Trophoblast cell (in vitro differentiated cells and primary cell): ENCODE measurements at regions not wholly inside any gene's neighbourhood (a gene's known extent, or its start where the extent isn't known, plus 50 kb on each side); places are given as distances from the start of the nearest gene placed in this dataset.

Experiments used
- DNase-seq, 2 donors: peaks; one replicate each; pipeline ENCODE4 v3.0.0-alpha.2; 2016
- H2AFZ ChIP-seq: 2 replicates; pipeline ENCODE4 v1.6.1; 2013; ENCODE audit warnings: low read length, moderate library complexity, mild to moderate bottlenecking; ENCODE audit not compliant: insufficient read depth, poor library complexity
- H2AK5ac ChIP-seq: 2 replicates; pipeline ENCODE4 v1.6.1; 2013; ENCODE audit warnings: mild to moderate bottlenecking, low read length
- H2BK120ac ChIP-seq: 2 replicates; pipeline ENCODE4 v1.6.1; 2013; ENCODE audit warnings: low read length, mild to moderate bottlenecking, moderate library complexity; ENCODE audit not compliant: insufficient read depth, poor library complexity
- H2BK12ac ChIP-seq: 2 replicates; pipeline ENCODE4 v1.6.1; 2013; ENCODE audit warnings: mild to moderate bottlenecking, low read length, moderate library complexity
- H2BK5ac ChIP-seq: 2 replicates; pipeline ENCODE4 v1.6.1; 2013; ENCODE audit warnings: low read length, low read depth, moderate library complexity, mild to moderate bottlenecking; ENCODE audit not compliant: poor library complexity
- H3K14ac ChIP-seq: 2 replicates; pipeline ENCODE4 v1.6.1; 2013; ENCODE audit warnings: mild to moderate bottlenecking, low read length
- H3K18ac ChIP-seq: 2 replicates; pipeline ENCODE4 v1.6.1; 2013; ENCODE audit warnings: mild to moderate bottlenecking, low read length
- H3K23ac ChIP-seq: 2 replicates; pipeline ENCODE4 v1.6.1; 2013; ENCODE audit warnings: low read length
- H3K27ac ChIP-seq: 2 replicates; pipeline ENCODE4 v1.5.1; 2013; ENCODE audit warnings: low read depth, mild to moderate bottlenecking, inconsistent platforms, low read length, moderate library complexity
- H3K27me3 ChIP-seq: 2 replicates; pipeline ENCODE4 v1.6.1; 2013; ENCODE audit warnings: inconsistent platforms, mild to moderate bottlenecking, low read length, moderate library complexity; ENCODE audit not compliant: insufficient read depth
- H3K36me3 ChIP-seq, 2 experiments: 1 replicate in 1 of 2; 2 replicates in 1 of 2; pipeline ENCODE4 v1.6.1; 2013; ENCODE audit warnings: low read length in 2 of 2, mild to moderate bottlenecking in 2 of 2, moderate library complexity in 1 of 2; ENCODE audit not compliant: insufficient read depth in 2 of 2, control insufficient read depth in 1 of 2
- H3K4ac ChIP-seq: 2 replicates; pipeline ENCODE4 v1.6.1; 2013; ENCODE audit warnings: low read depth, mild to moderate bottlenecking, low read length, moderate library complexity
- H3K4me1 ChIP-seq, 2 experiments: 1 replicate in 1 of 2; 2 replicates in 1 of 2; pipeline ENCODE4 v1.6.1; 2013; ENCODE audit warnings: low read length in 2 of 2, mild to moderate bottlenecking in 2 of 2, moderate library complexity in 1 of 2; ENCODE audit not compliant: insufficient read depth in 2 of 2, control insufficient read depth in 1 of 2
- H3K4me2 ChIP-seq: 2 replicates; pipeline ENCODE4 v1.6.1; 2013; ENCODE audit warnings: inconsistent platforms, mild to moderate bottlenecking, low read length, moderate library complexity
- H3K4me3 ChIP-seq: 2 replicates; pipeline ENCODE4 v1.5.1; 2013; ENCODE audit warnings: mild to moderate bottlenecking, low read depth, low read length, inconsistent platforms
- H3K79me1 ChIP-seq: one replicate; pipeline ENCODE4 v1.6.1; 2013; ENCODE audit warnings: low read length
- H3K79me2 ChIP-seq: 2 replicates; pipeline ENCODE4 v1.6.1; 2013; ENCODE audit warnings: low read length, mild to moderate bottlenecking; ENCODE audit not compliant: control insufficient read depth, insufficient read depth, poor library complexity
- H3K9ac ChIP-seq: 2 replicates; pipeline ENCODE4 v1.6.1; 2013; ENCODE audit warnings: mild to moderate bottlenecking, low read length
- H3K9me3 ChIP-seq: 2 replicates; pipeline ENCODE4 v1.6.1; 2013; ENCODE audit warnings: low read depth, mild to moderate bottlenecking, control low read depth, inconsistent platforms, low read length; ENCODE audit not compliant: insufficient read depth
- H4K12ac ChIP-seq: 2 replicates; pipeline ENCODE4 v1.6.1; 2013; ENCODE audit warnings: low read depth, mild to moderate bottlenecking, low read length, moderate library complexity
- H4K8ac ChIP-seq: 2 replicates; pipeline ENCODE4 v1.6.1; 2013; ENCODE audit warnings: low read depth, mild to moderate bottlenecking, low read length, moderate library complexity
- H4K91ac ChIP-seq: one replicate; pipeline ENCODE4 v1.6.1; 2013; ENCODE audit warnings: low read depth, mild to moderate bottlenecking, low read length, moderate library complexity
- WGBS: extraction: QIAGEN DNeasy Blood & Tissue Kit; methylation state at CpG from one replicate; pipeline ENCODE4 v1.1.7; 2013; ENCODE audit warnings: missing lambda C conversion rate; ENCODE audit not compliant: insufficient read length, insufficient coverage; ENCODE audit errors: extremely low coverage; 5-methylcytosine and 5-hydroxymethylcytosine counted together

DNA sequence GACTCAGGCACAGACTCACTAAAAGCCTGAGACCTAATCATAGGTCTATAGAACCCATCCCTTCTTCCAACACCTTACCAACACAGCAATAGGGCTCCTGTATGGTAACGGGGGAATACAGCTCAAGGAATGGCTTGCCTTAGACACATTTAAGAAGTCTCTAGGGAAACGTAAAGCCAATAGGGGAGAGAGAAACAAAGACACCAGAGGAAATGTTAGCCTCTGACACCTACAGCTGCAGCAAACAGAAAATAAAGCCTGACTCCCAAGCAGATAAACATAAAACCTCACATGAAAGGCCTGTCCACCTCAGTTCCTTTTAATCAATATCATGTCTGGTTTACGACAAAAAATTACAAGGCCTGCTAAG lies 51.1 kb upstream of the NCOA1 start:
- no peak overlapping the region for H2BK12ac ChIP-seq
- H3K36me3 ChIP-seq, result no peaks in the 10 kb centered on the region
- no peak overlapping the region for H3K4ac ChIP-seq
- no peaks in the 10 kb centered on the region for H3K79me1 ChIP-seq
- no peak overlapping the region for H3K9ac ChIP-seq
- no peaks in the 10 kb centered on the region for H3K4me1 ChIP-seq
- no peak overlapping the region for H2AFZ ChIP-seq
- H3K9me3 ChIP-seq, result no peaks in the 10 kb centered on the region
- no peak overlapping the region for H4K91ac ChIP-seq
- no peak overlapping the region for H4K12ac ChIP-seq
- H4K8ac ChIP-seq, result no peak overlapping the region
- no peak overlapping the region for H2BK120ac ChIP-seq
- no peak overlapping the region for H2AK5ac ChIP-seq
- no peak overlapping the region for H3K18ac ChIP-seq
- no peaks in the 10 kb centered on the region for H3K27me3 ChIP-seq
- no peak overlapping the region for H3K27ac ChIP-seq
- H3K14ac ChIP-seq, result no peak overlapping the region
- H3K23ac ChIP-seq, result no peak overlapping the region
- H3K79me2 ChIP-seq, result no peaks in the 10 kb centered on the region
- H3K4me2 ChIP-seq, result no peak overlapping the region
- WGBS, result no CpG with 5 or more reads among the region's 3 CpGs
- H2BK5ac ChIP-seq, result no peak overlapping the region
- H3K4me3 ChIP-seq, result no peak overlapping the region
- DNase-seq, result no peak

DNA sequence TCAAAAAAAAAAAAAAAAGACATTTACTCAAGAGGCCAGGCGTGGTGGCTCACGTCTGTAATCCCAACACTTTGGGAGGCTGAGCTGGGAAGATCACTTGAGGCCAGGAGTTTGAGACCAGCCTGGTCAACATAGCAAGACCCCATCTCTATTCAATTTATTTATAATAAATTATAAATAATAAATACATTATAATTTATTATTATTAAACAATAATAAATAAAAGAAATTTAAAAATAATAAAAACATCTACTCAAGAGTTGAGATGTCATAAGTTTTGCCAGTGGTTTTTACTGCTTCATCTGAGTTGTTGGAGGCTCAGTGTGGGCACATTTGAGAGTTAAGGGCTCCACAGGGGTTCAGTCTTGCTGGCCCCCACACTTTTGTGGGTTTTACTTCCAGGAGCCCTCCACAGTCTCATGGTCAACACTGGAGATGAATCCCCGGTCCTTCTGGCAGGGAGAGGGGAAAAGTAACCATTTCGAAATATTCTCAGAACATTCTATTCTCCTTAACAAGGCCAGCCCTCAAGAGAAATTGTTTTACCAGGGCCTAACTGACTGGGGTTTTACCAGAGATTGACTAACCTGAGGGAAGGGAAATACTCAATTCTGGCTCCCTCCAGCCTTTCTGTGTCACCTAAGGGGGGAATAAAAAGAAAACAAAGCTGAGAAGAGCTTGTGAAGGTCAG lies 51.6 kb upstream of the NCOA1 start:
- Histone ChIP-seq H3K23ac (no peak overlapping the region), H2AFZ (no peak overlapping the region), H3K9ac (no peak overlapping the region), H3K36me3 (no peaks in the 10 kb centered on the region), H3K4ac (no peak overlapping the region), H3K4me1 (no peaks in the 10 kb centered on the region), H3K79me1 (no peaks in the 10 kb centered on the region), H3K27me3 (no peaks in the 10 kb centered on the region), H2BK5ac (no peak overlapping the region), H3K9me3 (no peaks in the 10 kb centered on the region), H3K79me2 (no peaks in the 10 kb centered on the region), H3K27ac (no peak overlapping the region), H3K18ac (no peak overlapping the region), H4K8ac (no peak overlapping the region), H2AK5ac (no peak overlapping the region), H2BK12ac (no peak overlapping the region), H4K12ac (no peak overlapping the region), H3K4me2 (no peak overlapping the region), H3K14ac (no peak overlapping the region), H4K91ac (no peak overlapping the region), H3K4me3 (no peak overlapping the region), H2BK120ac (no peak overlapping the region)
- no CpG with 5 or more reads among the region's 4 CpGs for WGBS
- no peak for DNase-seq

DNA sequence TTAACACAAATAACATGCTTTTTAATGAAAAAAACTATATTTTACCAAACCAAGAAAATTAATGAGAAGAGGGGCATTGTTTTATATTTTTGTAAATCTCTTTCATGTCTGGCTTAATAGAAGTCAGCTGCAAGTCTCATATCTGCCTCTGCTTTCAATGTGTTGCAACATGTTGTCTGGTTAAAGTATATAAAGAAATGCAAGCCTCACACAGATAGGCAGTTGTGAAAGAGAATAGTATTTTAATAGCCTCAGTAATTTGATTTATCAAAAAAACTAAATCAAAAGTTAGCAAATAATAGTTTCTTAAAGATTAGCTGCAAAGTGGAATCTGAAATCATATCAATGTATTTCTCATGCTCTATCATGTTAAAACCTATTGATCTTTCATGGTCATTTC lies 52.9 kb upstream of the NCOA1 start:
- DNase-seq, result no peak
- no peak overlapping the region for H2BK12ac ChIP-seq
- H3K4me3 ChIP-seq, result no peak overlapping the region
- H2AFZ ChIP-seq, result no peak overlapping the region
- no peak overlapping the region for H2AK5ac ChIP-seq
- no peaks in the 10 kb centered on the region for H3K79me2 ChIP-seq
- no peaks in the 10 kb centered on the region for H3K4me1 ChIP-seq
- H4K12ac ChIP-seq, result no peak overlapping the region
- no peak overlapping the region for H3K23ac ChIP-seq
- no peak overlapping the region for H2BK5ac ChIP-seq
- no peaks in the 10 kb centered on the region for H3K27me3 ChIP-seq
- H3K14ac ChIP-seq, result no peak overlapping the region
- H4K91ac ChIP-seq, result no peak overlapping the region
- no peak overlapping the region for H3K9ac ChIP-seq
- H3K79me1 ChIP-seq, result no peaks in the 10 kb centered on the region
- H3K9me3 ChIP-seq, result no peaks in the 10 kb centered on the region
- no peak overlapping the region for H3K27ac ChIP-seq
- H3K18ac ChIP-seq, result no peak overlapping the region
- H2BK120ac ChIP-seq, result no peak overlapping the region
- no peak overlapping the region for H3K4me2 ChIP-seq
- H3K36me3 ChIP-seq, result no peaks in the 10 kb centered on the region
- H4K8ac ChIP-seq, result no peak overlapping the region
- no peak overlapping the region for H3K4ac ChIP-seq

DNA sequence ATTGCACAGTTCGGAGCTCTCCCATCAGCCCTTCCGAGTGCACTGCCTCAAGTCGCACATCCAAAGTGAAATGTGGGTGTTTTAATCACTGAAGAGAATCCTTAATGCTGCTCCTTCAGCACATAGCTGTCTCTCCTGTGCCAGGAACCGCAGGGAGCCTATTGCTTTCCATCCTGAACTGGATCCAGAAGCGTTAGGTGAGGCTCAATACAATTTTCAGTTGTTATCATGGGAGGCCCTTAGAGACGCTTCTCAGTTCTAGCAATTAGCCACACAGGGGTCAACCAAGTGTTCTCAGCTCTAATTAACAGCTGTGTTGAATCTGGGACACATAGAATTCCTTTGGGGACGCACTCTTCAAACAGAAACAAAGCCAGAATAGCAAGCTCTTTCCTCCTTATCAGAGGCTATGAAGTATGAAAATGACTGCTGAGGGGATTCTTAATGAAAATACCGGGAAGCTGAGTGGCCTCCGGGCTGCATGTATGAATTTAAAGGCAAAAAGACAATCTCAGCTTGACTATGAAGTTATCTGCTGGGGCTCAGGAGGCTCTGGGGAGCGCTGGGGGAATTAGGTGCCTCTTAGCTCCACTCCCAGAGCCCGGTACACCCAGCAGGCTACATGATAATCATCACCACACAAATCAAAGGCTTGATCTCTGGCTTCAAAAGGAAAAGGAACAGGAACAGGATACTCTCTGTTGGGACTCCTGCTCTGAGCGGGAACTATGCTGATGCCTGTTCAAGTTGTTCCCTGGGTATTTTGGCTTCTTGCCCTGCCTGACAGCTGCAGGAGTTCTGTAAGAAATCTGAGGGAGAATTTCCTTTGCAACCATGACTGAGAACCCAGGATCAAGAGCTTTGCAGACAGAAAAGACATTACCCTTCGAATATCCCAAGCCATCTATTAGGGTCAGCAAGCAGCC lies 55.4 kb upstream of the NCOA1 start:
- H3K9ac ChIP-seq, result no peak overlapping the region
- H3K27me3 ChIP-seq, result no peaks in the 10 kb centered on the region
- no peak overlapping the region for H3K4me2 ChIP-seq
- peak in 1 of 2 donors; percentile 17 for DNase-seq
- no peaks in the 10 kb centered on the region for H3K79me1 ChIP-seq
- WGBS, result no CpG with 5 or more reads among the region's 13 CpGs
- H2BK120ac ChIP-seq, result no peak overlapping the region
- peak overlapping the region; percentile 3 for H2AFZ ChIP-seq
- H3K9me3 ChIP-seq, result no peaks in the 10 kb centered on the region
- no peak overlapping the region for H2BK12ac ChIP-seq
- no peak overlapping the region for H3K4me3 ChIP-seq
- no peak overlapping the region for H3K27ac ChIP-seq
- no peak overlapping the region for H3K14ac ChIP-seq
- no peaks in the 10 kb centered on the region for H3K79me2 ChIP-seq
- no peak overlapping the region for H2BK5ac ChIP-seq
- no peak overlapping the region for H4K91ac ChIP-seq
- H3K4ac ChIP-seq, result no peak overlapping the region
- no peaks in the 10 kb centered on the region for H3K4me1 ChIP-seq
- no peaks in the 10 kb centered on the region for H3K36me3 ChIP-seq
- no peak overlapping the region for H3K18ac ChIP-seq
- no peak overlapping the region for H4K8ac ChIP-seq
- no peak overlapping the region for H3K23ac ChIP-seq
- no peak overlapping the region for H2AK5ac ChIP-seq
- no peak overlapping the region for H4K12ac ChIP-seq
